ENCODE measurements at regions not wholly inside any gene's neighbourhood (a gene's known extent, or its start where the extent isn't known, plus 50 kb on each side); places are given as distances from the start of the nearest gene placed in this dataset.

DNA sequence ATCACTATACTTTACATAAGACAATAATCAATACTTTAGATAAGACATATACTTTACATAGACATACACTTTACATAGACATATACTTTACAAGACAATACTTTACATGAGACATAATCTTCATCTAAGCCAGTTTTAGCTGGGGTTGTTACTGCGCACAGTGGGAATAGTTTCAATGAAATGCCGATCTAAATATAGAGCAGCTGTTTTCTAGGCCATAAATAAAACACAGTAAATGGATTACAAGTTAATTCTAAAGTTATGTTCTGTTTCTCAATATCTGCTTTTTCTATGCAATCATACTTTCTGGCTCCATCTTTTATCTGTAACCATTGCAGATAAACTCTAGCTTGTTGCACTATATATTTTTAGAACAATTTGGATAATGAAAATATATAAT, 1470.6 kb upstream of the PABPC4L start:
- TF ChIP-seq, protein P1, sequence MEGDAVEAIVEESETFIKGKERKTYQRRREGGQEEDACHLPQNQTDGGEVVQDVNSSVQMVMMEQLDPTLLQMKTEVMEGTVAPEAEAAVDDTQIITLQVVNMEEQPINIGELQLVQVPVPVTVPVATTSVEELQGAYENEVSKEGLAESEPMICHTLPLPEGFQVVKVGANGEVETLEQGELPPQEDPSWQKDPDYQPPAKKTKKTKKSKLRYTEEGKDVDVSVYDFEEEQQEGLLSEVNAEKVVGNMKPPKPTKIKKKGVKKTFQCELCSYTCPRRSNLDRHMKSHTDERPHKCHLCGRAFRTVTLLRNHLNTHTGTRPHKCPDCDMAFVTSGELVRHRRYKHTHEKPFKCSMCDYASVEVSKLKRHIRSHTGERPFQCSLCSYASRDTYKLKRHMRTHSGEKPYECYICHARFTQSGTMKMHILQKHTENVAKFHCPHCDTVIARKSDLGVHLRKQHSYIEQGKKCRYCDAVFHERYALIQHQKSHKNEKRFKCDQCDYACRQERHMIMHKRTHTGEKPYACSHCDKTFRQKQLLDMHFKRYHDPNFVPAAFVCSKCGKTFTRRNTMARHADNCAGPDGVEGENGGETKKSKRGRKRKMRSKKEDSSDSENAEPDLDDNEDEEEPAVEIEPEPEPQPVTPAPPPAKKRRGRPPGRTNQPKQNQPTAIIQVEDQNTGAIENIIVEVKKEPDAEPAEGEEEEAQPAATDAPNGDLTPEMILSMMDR (IDR thresholded peaks at IDR 0.05; ENCODE audit: low read length): no peak
- TF ChIP-seq EZH2 (IDR thresholded peaks at IDR 0.05; ENCODE audit: borderline replicate concordance, low read length): no peak

All from OCI-LY1 (cell line).